Esophagus muscularis mucosa (tissue), 3 donors: ENCODE measurements at regions not wholly inside any gene's neighbourhood (a gene's known extent, or its start where the extent isn't known, plus 50 kb on each side); places are given as distances from the start of the nearest gene placed in this dataset.

ENCODE experiments used
- CTCF ChIP-seq, 3 experiments: fragments of 200-600 bp in 2 of 3; fragments of 450-650 bp in 1 of 3; sonication (generic) in 2 of 3; IDR thresholded peaks; one replicate each; pipeline ENCODE4 v1.5.1; 2017 to 2019; ENCODE audit warnings: antibody characterized with exemption in 3 of 3, mild to moderate bottlenecking in 2 of 3, moderate library complexity in 1 of 3
- POLR2A ChIP-seq: fragments of 450-650 bp; IDR thresholded peaks from one replicate; pipeline ENCODE4 v1.6.1; 2017; ENCODE audit warnings: antibody characterized with exemption, moderate library complexity, mild to moderate bottlenecking, low read depth
- POLR2AphosphoS5 ChIP-seq, 2 donors: sonication (generic); formaldehyde crosslinking; IDR thresholded peaks; one replicate each; pipeline ENCODE4 v1.6.1; 2017; ENCODE audit warnings: antibody characterized with exemption in 2 of 2

DNA sequence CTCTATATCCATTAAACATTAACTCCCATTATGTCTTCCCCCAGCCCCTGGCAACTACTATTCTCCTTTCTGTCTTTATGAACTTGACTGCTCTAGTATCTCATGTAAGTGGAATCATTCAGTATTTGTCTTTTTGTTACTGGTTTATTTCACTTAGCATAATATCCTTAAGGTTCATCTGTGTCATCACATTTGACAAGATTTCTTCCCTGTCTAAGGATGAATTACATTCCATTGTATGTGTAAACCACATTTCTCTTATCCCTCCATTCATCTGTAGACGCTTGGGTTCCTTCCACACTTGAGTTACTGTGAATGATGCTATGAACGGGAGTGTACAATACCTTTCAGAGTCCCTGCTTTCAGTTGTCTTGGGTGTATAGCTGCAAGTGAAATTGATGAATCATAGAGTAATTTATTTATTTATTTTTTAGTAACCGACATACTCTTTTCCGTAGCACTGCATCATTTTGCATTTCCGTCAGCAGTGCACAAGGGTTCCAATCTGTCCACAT is 399.7 kb upstream of the RBFOX1 start:
- TF ChIP-seq CTCF (IDR thresholded peaks at IDR 0.05), result no peak
- TF ChIP-seq POLR2A, result no peak
- no peak for TF ChIP-seq POLR2AphosphoS5 (IDR thresholded peaks at IDR 0.05)
